ENCODE measurements at regions not wholly inside any gene's neighbourhood (a gene's known extent, or its start where the extent isn't known, plus 50 kb on each side); places are given as distances from the start of the nearest gene placed in this dataset.
A peak's percentile ranks its signal among the peaks of the same experiment; 100 is the strongest.
"Not testable (repeated sequence)": the region's sequence is repeated elsewhere in the genome, so short reads cannot be mapped to it uniquely, and the experiment has no call there.

GRCh38 chr2:60230596-60230995 is 322.9 kb downstream of the BCL11A start:
- DNase-seq, result no peak

DNA sequence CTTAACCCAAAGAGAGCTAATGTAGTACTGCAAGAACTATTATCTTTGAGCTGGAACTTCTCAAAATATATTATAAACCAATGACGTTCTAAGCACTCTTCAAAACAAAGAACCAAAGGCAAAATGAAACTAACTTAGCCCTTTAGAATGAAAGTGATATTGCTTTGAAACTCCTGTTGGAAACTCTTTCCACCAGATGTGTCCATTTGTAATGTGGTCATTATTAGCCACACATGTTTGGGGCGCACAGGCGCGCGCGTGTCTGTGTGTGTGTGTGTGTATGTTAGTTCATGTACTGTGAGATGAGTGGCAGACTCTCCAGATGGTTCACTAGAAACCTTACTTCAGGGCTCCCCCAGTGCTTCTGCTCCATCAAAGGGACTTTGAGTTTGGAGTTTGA is 323.4 kb downstream of the BCL11A start:
- DNase-seq, result no peak

DNA sequence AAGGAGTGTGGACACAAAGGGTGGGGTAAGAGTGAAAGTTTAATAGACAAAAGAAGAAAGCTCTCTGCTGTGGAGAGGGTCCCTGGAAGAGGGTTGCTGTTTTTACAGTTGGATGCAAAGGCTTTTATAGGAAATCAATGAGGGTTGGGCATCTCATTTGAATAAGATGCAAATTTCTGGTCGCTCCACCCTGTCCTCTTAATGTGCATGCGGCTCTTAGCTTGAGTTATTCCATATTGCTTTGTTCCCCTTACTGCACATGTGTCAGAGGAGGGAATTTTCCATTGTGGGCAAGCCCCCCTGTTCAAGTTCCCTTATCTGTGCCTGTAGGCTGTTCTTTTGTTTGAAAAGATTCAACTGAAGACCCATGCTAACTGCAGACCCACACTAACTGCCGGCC is 326.5 kb downstream of the BCL11A start:
- DNase-seq, result peak; percentile 6

GRCh38 chr2:60226191-60226590 is 327.3 kb downstream of the BCL11A start:
- DNase-seq, result no peak

- DNase-seq, result no peak
Measured at GRCh38 chr2:60223859-60224258, 329.6 kb downstream of the BCL11A start.

GRCh38 chr2:60221098-60221497 is 332.4 kb downstream of the BCL11A start:
- no peak for DNase-seq

GRCh38 chr2:60219536-60219935 is 333.9 kb downstream of the BCL11A start:
- DNase-seq, result no peak

- no peak for DNase-seq
Measured at GRCh38 chr2:60216452-60216995, 336.9 kb downstream of the BCL11A start.

- DNase-seq, result peak; percentile 12
Measured at GRCh38 chr2:60215386-60215901, 338.0 kb downstream of the BCL11A start.

GRCh38 chr2:60214626-60214875 is 338.9 kb downstream of the BCL11A start:
- no peak for DNase-seq

- DNase-seq, result peak; percentile 72
Measured at GRCh38 chr2:60213865-60214625, 339.4 kb downstream of the BCL11A start.

- peak; percentile 41 for DNase-seq
Measured at GRCh38 chr2:60212181-60212945, 341.1 kb downstream of the BCL11A start.

GRCh38 chr2:60189006-60189405 is 364.4 kb downstream of the BCL11A start:
- DNase-seq, result not testable (repeated sequence)

DNA sequence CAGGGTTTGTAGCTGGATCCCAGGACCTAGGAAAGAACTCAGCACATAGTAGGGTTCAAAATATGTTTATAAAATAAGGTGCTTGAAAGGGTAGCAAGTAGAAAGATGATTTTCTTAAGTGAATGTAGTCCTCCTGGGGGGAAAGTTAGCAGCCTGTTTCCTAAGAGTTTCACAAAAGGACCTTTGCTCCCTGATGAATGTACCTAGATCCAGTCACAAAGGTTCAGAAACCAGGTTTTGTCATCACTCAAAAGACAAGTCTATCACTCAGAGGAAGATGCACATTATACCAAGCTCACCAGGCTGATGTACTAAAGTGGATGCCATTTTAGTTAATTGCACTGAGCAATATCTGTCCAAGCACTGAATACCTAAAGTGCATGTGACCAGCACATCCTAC is 378.2 kb downstream of the BCL11A start:
- no peak for DNase-seq

- DNase-seq, result no peak
Measured at GRCh38 chr2:60174146-60174545, 379.3 kb downstream of the BCL11A start.

DNA sequence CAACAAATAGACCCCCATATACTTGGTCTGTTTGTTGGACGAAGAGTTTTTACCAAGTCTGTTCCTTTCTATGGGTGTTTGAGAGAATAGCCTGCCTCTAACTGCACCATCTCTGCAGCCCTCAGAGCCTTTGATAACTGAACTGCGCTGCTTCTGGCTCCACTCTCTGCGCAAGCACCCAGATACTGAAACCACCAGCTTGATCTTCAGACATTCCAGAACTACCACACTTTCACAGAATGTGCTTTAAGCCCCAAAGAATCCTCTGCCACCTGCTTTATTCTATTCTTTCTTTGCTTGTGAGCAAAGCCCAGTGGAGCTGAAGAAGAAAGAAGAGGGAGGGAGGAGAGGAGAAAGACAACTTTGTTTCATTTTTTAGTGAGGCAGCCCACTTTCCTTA is 380.7 kb downstream of the BCL11A start:
- no peak for DNase-seq

DNA sequence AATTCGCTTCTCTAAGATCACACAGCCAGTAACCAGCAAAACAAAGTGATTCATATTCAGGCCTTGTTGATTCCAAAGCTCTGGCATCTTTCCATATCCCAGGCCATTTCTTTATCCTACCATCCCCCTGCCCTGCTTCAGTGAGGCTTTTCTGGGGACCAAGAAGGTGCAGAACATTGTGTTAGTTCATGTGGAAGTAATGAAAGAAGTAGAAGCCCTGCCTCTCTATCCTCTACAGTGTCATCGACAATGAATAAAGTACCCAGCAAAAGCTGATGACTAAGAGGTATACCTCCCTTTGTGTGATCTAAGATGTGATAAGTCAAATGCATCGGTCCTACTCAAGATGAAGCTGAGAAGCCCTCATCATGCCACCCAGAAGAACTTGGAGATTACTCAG is 383.2 kb downstream of the BCL11A start:
- DNase-seq, result no peak

DNA sequence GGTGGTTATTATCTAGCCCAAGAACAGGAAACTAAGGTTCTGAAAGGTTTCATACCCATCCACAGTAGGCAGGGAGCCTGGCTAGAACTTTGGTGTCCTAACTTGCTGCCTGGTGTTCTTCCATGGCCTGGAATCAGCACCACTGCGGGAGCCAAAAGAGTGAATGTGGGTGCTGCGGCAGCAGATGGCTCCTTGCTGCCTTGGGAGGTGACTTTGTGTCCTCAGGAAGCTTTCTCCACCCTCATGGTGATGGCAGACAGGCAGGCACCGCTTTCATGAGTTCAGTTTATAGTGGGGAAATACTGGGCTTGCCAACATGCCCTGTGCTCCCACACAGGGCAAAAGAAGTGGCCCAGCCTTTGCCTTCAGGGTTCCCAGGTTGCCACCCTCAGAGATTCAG is 385.2 kb downstream of the BCL11A start:
- DNase-seq, result no peak

DNA sequence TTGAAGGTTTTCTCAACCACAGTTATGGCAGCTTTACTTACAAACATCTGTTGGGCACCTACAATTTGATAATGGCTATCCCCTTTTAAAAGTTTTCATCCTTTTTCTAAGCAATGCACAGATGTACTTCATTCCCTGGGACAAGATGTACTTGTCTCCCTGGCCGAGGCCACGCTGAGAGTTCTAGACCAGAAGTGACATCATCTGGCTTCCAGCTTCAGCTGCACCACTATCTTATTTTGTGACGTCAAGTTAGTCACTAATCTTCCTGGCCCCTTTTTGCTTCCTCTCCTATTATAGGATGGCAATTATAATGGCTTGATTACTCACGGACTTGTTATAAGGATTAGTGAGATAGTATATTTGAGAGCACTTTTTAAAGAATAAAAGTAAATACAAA is 386.4 kb downstream of the BCL11A start:
- no peak for DNase-seq

DNA sequence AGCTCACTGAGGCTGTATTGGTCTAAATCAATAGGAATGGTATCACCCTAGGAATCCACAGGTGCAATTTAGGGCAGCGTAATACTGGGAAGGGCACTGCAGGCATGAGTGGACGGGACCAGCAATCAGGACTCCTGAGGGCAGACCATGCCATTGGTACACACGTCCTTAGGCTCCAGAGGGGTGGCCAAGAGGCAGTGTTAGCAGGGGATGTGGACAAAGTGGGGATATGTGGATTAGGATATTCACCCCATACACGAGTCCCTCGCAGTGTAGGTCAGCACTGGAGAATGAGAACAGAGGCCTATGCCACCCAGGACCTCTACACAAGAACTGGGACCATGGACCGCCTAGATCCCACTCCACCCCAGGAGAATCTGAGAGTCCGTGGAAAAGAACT is 389.8 kb downstream of the BCL11A start:
- DNase-seq, result no peak

DNA sequence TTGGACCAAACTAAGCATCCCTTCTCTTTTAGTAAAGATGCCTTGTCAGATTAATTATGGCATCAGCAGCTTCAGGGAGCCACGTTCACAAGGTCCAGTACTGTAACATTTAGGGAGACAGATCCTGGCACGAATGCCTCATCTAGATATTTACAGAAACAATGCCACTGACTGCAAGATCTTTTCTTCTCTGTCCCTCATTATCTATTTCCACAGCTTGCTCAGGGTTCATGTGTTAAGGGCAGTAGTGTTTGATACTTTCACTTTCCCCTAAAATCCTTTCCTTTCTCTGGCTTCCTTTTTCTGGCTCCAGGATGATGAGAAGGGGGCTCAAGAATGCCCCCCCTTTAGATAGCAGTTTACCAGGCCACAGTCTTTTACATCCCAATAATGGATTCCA is 393.9 kb downstream of the BCL11A start:
- no peak for DNase-seq

DNA sequence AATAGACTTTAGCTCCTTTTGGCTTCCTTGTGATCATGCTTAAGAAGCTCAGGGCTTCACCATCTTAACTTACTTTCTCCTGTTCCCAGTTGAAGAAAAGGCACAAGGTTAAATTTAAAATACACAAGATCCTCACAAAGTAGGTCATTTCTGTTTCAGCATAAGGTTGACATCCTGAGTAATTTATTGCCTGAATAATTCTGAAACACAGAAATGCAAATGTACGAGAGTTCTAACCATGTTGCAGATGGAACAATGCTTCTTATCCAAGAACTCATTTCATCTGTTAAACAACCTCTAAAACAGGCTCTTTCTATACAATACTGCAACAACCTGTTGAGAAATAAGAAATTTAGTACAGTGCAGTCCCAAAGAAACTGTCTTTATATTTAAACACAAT is 395.2 kb downstream of the BCL11A start:
- no peak for DNase-seq

DNA sequence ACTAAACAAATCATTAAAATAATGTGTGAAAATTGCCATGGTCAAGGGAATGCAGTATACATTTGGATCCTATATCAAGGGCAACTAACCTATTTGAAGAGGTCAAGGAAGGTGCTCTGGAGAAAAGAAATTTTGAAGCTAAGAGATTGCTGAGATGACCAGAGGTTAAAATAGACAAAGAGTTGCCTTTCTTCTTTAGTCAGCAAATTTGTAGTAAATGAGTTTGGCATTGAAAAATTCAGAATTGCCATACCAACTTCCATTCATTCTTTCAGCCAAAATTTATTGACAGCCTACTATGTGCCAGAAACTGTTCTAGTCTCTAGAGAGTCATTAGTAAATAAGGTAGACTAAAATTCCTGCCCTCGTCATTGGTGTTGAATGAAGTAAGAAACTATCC is 396.2 kb downstream of the BCL11A start:
- DNase-seq, result no peak

DNA sequence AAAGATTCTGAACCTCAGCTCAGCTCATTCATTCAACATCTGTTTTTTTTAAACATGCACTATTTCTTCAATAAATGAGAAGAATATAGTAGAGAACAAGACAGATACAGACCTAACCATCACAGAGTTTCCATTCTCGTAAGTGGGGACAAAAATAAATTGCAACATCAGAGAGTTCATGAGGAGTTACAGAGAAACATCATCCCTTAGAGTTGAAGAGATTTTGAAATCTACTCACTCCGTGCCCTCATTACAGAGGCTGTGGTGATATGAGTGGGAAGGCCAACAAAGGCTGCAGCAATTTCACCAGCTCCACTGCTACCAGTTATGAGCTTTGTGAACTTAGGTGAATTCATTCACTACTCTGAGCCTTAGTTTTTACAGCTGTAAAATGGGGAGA is 399.3 kb downstream of the BCL11A start:
- DNase-seq, result no peak
